CMK (cell line): ENCODE measurements at regions not wholly inside any gene's neighbourhood (a gene's known extent, or its start where the extent isn't known, plus 50 kb on each side); places are given as distances from the start of the nearest gene placed in this dataset.

ENCODE experiments used
- DNase-seq: peaks from one replicate; pipeline ENCODE4 v3.0.0-alpha.2; 2010; ENCODE audit warnings: low read depth

- no peak for DNase-seq
Measured at GRCh38 chr5:73228052-73228451, 55.1 kb downstream of the TMEM174 start.
